ENCODE measurements at regions not wholly inside any gene's neighbourhood (a gene's known extent, or its start where the extent isn't known, plus 50 kb on each side); places are given as distances from the start of the nearest gene placed in this dataset.

- DNase-seq, result no peak
Observed at GRCh38 chr4:23741681-23742191, 148.1 kb downstream of the PPARGC1A start.

GRCh38 chr4:23737571-23737970, 152.3 kb downstream of the PPARGC1A start:
- DNase-seq, result no peak

- DNase-seq, result no peak
Observed at GRCh38 chr4:23736466-23736865, 153.4 kb downstream of the PPARGC1A start.

- no peak for DNase-seq
Observed at GRCh38 chr4:23734000-23734399, 155.8 kb downstream of the PPARGC1A start.

GRCh38 chr4:23733476-23733875, 156.4 kb downstream of the PPARGC1A start:
- DNase-seq, result no peak

- DNase-seq, result no peak
Observed at GRCh38 chr4:23730998-23731397, 158.8 kb downstream of the PPARGC1A start.

GRCh38 chr4:23728971-23729370, 160.9 kb downstream of the PPARGC1A start:
- DNase-seq, result no peak

- DNase-seq, result no peak
Observed at GRCh38 chr4:23728393-23728792, 161.5 kb downstream of the PPARGC1A start.

- no peak for DNase-seq
Observed at GRCh38 chr4:23720556-23720955, 169.3 kb downstream of the PPARGC1A start.

- DNase-seq, result no peak
Observed at GRCh38 chr4:23718435-23718834, 171.4 kb downstream of the PPARGC1A start.

GRCh38 chr4:23717528-23718248, 172.2 kb downstream of the PPARGC1A start:
- no peak for DNase-seq

GRCh38 chr4:23710298-23710697, 179.5 kb downstream of the PPARGC1A start:
- DNase-seq, result no peak

- no peak for DNase-seq
Observed at GRCh38 chr4:23707652-23708026, 182.2 kb downstream of the PPARGC1A start.

- no peak for DNase-seq
Observed at GRCh38 chr4:23706972-23707651, 182.7 kb downstream of the PPARGC1A start.

- no peak for DNase-seq
Observed at GRCh38 chr4:23700197-23700596, 189.7 kb downstream of the PPARGC1A start.

- DNase-seq, result no peak
Observed at GRCh38 chr4:23697722-23698121, 192.1 kb downstream of the PPARGC1A start.

- no peak for DNase-seq
Observed at GRCh38 chr4:23697001-23697528, 192.8 kb downstream of the PPARGC1A start.

- no peak for DNase-seq
Observed at GRCh38 chr4:23686169-23686897, 203.5 kb downstream of the PPARGC1A start.

- DNase-seq, result no peak
Observed at GRCh38 chr4:23685471-23685870, 204.4 kb downstream of the PPARGC1A start.

GRCh38 chr4:23680671-23681518, 209.0 kb downstream of the PPARGC1A start:
- no peak for DNase-seq

GRCh38 chr4:23674694-23675093, 215.2 kb downstream of the PPARGC1A start:
- no peak for DNase-seq

GRCh38 chr4:23667659-23668058, 222.2 kb downstream of the PPARGC1A start:
- DNase-seq, result no peak
